Effector CD4-positive, alpha-beta T cell (primary cell): ENCODE measurements at regions not wholly inside any gene's neighbourhood (a gene's known extent, or its start where the extent isn't known, plus 50 kb on each side); places are given as distances from the start of the nearest gene placed in this dataset.
"Not testable (repeated sequence)": the region's sequence is repeated elsewhere in the genome, so short reads cannot be mapped to it uniquely, and the experiment has no call there.

Experiments used
- DNase-seq: peaks from one replicate; pipeline ENCODE4 v3.0.0-alpha.2; 2020

GRCh38 chr1:10914056-10914455 is 98.4 kb upstream of the TARDBP start:
- DNase-seq = no peak

- DNase-seq = no peak
These were observed 96.9 kb upstream of the TARDBP start for GRCh38 chr1:10915594-10915993.

DNA sequence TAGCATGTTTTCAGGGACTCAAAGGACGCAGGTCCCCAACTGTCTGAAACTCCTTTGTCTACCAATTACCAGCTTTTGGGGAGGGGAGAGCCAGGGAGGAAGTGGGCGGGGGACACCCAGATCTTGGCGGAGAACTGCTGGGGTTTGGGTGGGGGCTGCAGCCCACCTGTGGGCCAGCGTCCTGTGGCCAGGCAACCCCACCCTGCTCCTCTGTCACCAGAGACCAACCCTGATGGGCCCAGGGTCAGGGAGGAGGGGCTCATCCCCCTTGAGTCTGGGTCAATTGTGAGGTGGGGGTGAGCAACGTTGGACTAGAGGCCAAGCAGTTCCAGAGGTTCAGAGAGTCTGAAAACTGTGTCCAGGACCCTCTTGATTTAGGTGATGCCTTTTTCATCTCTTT is 96.1 kb upstream of the TARDBP start:
- DNase-seq = no peak

DNA sequence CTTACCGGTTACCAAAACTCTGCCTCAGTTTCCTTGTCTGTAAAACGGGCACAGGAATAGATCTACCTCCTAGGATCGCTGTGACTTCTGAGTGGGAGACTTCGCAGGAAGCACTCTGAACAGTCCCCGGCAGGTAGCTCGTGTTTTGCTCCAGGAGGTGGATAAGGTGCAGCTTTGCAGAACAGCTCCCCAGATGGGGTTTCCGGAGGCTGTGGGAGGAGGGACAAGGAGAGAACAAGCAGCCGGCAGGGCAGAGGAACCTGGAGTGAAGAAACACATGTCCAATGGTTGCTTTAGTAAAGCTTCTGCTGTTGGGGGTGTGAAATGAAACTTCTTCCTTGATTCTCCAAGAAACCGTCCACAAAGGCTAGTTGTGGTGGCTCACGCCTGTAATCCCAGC is 95.5 kb upstream of the TARDBP start:
- DNase-seq = no peak

GRCh38 chr1:10917513-10918454 is 94.7 kb upstream of the TARDBP start:
- DNase-seq = no peak

GRCh38 chr1:10918531-10918930 is 93.9 kb upstream of the TARDBP start:
- DNase-seq = no peak

- DNase-seq = no peak
These were observed 92.3 kb upstream of the TARDBP start for GRCh38 chr1:10920063-10920626.

GRCh38 chr1:10922315-10923060 is 90.0 kb upstream of the TARDBP start:
- not testable (repeated sequence) for DNase-seq

GRCh38 chr1:10924030-10924429 is 88.4 kb upstream of the TARDBP start:
- no peak for DNase-seq

GRCh38 chr1:10928654-10929053 is 83.8 kb upstream of the TARDBP start:
- DNase-seq = no peak

DNA sequence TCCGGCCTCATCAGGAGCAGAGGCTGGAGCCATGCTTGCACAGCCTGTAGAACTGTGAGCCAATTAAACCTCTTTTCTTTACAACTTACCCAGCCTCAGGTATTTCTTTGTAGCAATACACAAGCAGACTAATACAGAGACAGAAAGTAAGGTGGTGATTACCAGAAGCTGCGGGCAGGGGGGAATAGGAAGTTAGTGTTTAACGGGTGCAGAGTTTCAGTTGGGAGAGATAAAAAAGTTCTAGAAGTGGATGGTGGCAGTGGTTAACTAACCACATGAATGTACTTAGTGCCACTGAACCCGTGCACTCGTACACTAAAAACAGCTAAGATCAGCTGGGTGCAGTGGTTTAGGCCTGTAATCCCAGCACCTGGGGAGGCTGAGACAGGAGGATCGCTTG is 80.4 kb upstream of the TARDBP start:
- DNase-seq = no peak

- DNase-seq = no peak
These were observed 78.2 kb upstream of the TARDBP start for GRCh38 chr1:10934150-10934818.

- DNase-seq = no peak
These were observed 77.2 kb upstream of the TARDBP start for GRCh38 chr1:10935246-10935645.

GRCh38 chr1:10935724-10936123 is 76.7 kb upstream of the TARDBP start:
- no peak for DNase-seq

- no peak for DNase-seq
These were observed 75.2 kb upstream of the TARDBP start for GRCh38 chr1:10936998-10937901.

DNA sequence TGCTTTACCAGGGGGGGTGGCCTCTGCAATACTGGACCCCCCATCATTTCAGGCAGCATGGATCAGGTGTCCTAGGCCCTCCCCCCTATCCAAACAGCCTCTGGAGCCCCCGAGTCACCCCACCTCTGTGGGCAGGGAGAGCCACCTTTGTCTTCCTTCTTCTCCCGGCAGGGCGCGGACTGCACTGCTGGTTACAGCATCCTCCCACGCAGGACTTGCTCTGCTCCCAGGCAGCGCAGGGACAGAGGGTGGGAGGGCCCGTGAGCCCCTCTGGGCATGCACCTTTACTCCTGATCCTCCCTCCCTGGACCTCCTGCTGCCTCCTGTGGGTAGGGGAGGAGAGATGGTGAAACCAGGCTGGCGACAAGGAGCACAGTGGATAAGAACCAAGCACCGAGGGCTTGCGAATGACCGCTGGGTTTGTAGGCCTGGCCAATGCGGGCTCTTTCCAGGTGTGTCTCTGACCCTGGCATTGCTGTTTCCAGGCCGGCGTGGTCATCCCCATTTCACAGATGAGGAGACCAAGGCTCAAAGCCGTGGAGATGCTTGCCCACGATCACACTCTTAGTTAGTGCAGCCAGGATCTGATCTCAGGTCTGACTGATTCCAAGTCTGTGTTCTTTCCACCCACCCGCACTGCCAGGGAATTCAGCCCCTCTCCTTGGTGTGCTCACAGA is 73.6 kb upstream of the TARDBP start:
- no peak for DNase-seq

- no peak for DNase-seq
These were observed 72.6 kb upstream of the TARDBP start for GRCh38 chr1:10939654-10940450.

DNA sequence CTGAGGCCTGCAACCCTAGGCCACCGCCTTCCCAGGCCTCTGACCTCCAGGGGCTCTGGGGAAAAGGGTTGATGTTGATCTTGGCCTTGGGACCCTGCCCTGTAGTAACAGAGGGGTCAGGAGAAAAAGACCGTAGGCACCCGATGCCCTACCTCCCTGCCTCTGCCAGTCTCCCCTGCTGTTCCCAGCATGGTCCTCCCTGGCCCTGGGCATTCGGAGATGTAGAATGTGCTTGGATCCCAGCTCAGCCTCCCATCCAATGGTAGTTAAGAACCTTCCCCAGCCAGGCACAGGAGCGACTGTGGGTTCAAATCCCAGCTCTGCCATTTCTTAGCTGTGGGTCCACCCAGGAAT is 72.0 kb upstream of the TARDBP start:
- DNase-seq = no peak

DNA sequence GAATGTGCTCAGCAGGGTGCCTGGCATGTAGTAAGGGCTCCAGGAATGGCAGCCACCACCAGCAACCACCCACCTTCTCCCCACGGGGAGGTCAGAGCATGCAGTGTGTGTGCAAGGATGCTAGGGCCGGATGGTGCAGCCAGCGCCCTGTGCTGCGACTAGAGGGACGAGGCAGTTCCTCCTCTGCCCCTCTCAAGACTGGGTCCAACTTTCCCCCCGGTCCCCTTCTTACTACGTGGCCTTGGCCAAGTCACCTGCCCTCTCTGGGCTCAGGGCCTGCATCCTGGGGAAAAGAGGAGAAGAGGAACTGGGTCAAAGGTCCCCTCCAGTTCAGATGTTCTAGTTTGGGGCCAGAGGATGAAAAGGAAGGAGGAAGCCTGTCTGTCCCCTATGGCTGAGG is 71.6 kb upstream of the TARDBP start:
- no peak for DNase-seq

DNA sequence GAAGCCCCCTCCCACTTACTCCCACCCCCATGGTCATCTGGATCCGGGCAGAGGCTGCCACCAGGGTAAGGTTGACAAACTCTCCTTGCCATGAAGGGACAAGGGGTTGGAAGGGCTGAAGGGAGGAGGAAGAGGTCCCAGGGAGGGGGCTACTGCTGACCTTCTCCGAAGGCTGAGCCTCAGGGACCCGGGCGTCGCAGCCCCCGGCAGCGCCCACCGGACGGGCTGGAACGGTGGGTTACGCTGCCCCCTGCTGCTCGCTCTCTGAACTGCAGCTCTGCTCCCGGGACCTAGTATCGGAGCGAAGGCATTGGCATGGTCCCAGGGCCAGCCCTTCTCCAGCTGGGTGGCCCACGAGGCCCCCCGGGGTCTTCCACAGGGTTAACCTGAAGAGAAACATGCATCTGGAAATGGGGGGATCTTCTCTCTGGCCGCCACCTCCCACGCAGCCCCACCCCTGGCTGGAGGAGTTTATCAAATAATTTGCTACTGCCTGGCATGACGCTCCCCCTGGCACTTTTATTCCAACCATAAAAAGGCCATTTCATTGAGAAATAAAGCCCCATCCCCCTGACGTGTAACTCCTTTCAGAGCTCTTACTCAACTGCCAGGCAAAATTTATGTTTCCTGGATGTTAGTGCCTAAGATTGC is 70.4 kb upstream of the TARDBP start:
- DNase-seq = peak; percentile 51
